ENCODE measurements at regions not wholly inside any gene's neighbourhood (a gene's known extent, or its start where the extent isn't known, plus 50 kb on each side); places are given as distances from the start of the nearest gene placed in this dataset.

DNA sequence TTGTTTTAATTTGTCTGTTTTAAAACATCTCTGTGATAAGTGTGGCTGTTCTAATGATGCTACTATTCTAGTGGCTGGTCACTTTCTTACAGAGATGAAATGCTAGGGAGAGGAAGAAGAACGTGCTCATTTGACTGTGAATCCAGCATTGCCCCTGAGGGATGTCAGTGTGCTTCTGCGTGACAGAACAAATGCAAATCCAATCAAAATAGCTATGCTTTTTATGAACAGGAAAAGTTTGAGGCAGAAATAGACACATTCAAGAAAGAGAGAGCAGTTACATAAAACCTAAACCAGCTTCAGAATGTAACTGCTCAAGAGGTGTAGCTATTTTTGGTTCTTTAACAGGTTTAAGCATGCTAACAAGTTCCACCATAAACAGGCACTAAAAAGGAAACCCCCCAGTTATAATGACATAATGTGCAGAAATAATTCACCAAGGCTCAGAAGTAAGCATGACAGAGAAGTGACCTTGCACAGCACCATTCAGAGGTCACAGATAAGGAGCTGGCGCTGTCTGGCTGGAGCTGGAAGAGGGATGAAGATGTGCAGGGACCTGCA lies 385.3 kb downstream of the EPM2A start:
- H3K27ac Mint-ChIP-seq: no peak overlapping the region
- H3K27me3 Mint-ChIP-seq: no peaks in the 10 kb centered on the region
- H3K36me3 Mint-ChIP-seq (ENCODE audit: low read depth): no peaks in the 10 kb centered on the region
- H3K9me3 Mint-ChIP-seq: no peaks in the 10 kb centered on the region
- no peaks in the 10 kb centered on the region for H3K4me1 Mint-ChIP-seq (ENCODE audit: low read depth)
- no peak overlapping the region for H3K4me3 Mint-ChIP-seq

DNA sequence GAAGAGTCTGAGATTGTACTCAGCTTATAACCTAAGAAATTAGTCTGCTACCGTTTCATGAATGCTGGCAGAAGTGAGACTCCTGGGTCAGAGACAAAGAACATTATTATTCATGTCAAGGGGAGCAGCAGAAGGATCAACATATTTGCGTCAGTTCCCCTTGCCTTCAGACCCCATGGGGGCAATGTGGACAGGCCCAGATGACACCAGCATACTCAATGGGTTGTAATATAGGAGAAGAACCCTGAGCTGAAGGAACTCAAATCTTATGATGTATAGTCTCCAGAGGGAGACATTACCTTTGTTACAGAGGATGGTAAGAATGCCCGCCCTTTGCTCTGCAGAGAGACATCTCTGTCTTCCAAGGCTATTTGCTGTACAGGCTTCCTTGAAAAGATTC lies 384.4 kb downstream of the EPM2A start:
- Mint-ChIP-seq H3K27me3 (no peaks in the 10 kb centered on the region), H3K27ac (no peak overlapping the region)

DNA sequence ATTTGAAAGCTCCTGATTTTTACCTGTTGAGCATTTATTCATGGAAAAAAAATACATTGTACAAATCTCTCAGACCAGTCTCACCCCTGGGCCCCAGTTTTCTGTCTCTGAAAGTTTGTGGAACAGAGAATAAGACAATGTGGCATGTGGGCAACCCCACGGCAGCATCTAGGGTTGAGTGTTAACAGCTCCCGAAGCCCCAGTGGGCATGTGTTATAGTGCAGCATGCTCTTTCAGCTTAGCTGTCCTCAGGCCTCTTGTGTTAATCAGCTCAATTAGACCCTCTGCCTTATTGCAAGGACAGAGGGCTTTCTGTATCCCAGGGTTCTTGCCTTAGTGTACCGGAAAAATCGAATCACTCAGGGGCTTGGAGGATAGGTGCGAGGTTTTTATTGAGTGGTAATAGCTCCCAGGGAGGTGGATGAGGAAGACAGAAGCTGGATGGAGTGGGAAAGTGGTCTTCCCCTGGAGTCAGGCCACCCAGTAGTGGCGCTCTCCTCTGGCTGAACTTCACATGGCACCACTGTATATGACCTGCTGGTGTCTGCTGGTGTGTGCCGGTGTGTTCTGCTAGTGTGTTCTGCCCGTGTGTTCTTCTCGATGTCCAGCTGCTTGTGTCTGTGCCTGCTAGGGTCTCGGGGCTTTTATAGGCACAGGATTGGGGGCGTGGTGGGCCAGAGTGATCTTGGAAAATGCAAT lies 382.8 kb downstream of the EPM2A start:
- H3K27ac Mint-ChIP-seq: no peak overlapping the region
- no peaks in the 10 kb centered on the region for H3K9me3 Mint-ChIP-seq
- no peaks in the 10 kb centered on the region for H3K36me3 Mint-ChIP-seq (ENCODE audit: low read depth)
- no peaks in the 10 kb centered on the region for H3K4me1 Mint-ChIP-seq (ENCODE audit: low read depth)
- H3K27me3 Mint-ChIP-seq: peaks cover under 1% of the 10 kb centered on the region
- H3K4me3 Mint-ChIP-seq: no peak overlapping the region

More for the DNA sequence above, 384.4 kb downstream of the EPM2A start:
- Mint-ChIP-seq H3K4me3 (no peak overlapping the region), H3K4me1 (ENCODE audit: low read depth) (no peaks in the 10 kb centered on the region), H3K9me3 (no peaks in the 10 kb centered on the region), H3K36me3 (ENCODE audit: low read depth) (no peaks in the 10 kb centered on the region)

DNA sequence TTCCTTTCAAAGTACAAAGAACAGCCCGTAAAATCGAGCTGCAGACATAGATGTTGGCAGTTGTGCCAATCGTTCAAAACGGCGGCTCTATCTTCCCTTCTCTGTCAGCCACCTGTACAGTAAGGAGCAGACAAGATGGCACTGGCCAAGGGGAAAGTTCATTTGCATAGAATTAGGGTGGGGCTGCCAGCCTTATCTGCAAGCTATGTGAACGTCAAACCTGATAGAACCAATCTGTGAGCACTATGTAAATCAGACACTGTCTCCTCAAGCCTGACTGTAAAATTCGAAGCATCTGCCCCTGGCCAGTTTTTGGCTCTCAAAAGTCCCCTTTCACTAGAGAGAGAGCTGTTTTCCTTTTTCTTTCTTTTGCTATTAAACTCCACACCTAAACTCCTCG lies 374.5 kb downstream of the EPM2A start:
- Mint-ChIP-seq H3K9me3 (peaks cover 4% of the 10 kb centered on the region), H3K4me3 (no peak overlapping the region), H3K4me1 (ENCODE audit: low read depth) (no peaks in the 10 kb centered on the region), H3K27me3 (peaks cover 6% of the 10 kb centered on the region), H3K27ac (no peak overlapping the region), H3K36me3 (ENCODE audit: low read depth) (no peaks in the 10 kb centered on the region)

DNA sequence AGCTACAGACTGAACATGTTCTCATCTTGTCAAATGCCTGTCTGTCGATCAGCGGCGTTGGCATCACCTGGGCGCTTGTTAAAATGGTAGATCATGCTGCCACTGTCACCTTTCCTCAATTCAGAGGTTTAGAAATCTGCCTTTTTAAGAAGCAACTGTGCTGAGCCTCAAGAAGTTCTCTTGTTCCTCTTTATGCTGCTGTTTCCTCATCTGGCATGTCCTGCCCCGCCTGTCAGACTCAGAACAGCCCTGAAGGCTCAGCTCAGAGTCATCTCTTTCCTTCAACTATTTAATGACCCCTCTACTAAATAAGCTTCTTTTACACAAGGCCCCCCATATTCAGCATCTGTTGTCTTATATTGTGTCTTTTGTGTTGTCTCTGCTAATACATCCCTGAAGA lies 368.2 kb downstream of the EPM2A start:
- Mint-ChIP-seq H3K9me3 (peaks cover 4% of the 10 kb centered on the region), H3K27ac (no peak overlapping the region), H3K4me3 (no peak overlapping the region), H3K36me3 (ENCODE audit: low read depth) (no peaks in the 10 kb centered on the region), H3K27me3 (no peaks in the 10 kb centered on the region), H3K4me1 (ENCODE audit: low read depth) (peaks cover 3% of the 10 kb centered on the region)

DNA sequence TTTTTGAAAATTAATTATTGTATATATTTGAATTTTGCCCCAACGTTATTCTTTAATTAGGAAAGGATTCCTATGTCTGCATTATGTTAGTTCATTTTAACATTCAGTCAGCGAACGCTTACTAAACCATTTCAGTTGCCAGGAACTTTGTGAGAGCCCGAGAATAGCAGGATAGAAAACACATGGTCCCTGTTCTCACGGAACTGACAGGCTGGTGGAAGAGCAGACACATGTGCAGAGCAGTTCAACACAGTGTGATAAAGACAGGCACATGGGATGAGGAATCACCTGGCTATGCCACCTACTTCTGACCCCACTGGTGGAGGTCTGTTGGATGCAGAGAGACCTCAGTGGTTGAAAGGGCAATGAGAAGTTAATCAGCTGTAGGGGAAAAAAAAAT lies 367.2 kb downstream of the EPM2A start:
- H3K4me1 Mint-ChIP-seq (ENCODE audit: low read depth): peaks cover 5% of the 10 kb centered on the region
- H3K9me3 Mint-ChIP-seq: peaks cover 4% of the 10 kb centered on the region
- H3K36me3 Mint-ChIP-seq (ENCODE audit: low read depth): no peaks in the 10 kb centered on the region
- no peaks in the 10 kb centered on the region for H3K27me3 Mint-ChIP-seq
- H3K27ac Mint-ChIP-seq: no peak overlapping the region
- no peak overlapping the region for H3K4me3 Mint-ChIP-seq

DNA sequence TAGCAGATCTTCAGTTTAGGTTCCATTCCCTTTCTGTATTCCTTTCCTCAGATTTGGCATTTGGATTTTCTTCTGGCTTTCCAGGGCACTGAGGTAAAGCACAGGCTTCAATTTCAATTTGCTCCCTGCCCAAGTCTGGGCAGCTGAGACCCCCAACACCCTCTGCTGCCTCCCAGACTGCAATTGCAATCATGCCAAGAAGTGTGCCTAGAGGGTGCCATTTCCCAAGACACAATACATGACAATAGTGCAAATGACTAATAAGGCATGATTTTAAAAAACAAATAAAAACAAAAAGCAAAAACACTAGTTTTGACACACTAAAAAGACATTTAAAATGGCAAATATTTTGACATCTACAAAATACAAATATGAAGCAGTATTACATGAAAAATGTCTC lies 364.8 kb downstream of the EPM2A start:
- H3K4me3 Mint-ChIP-seq: no peak overlapping the region
- no peaks in the 10 kb centered on the region for H3K27me3 Mint-ChIP-seq
- no peak overlapping the region for H3K27ac Mint-ChIP-seq
- peaks cover 5% of the 10 kb centered on the region for H3K4me1 Mint-ChIP-seq (ENCODE audit: low read depth)
- no peaks in the 10 kb centered on the region for H3K9me3 Mint-ChIP-seq
- H3K36me3 Mint-ChIP-seq (ENCODE audit: low read depth): no peaks in the 10 kb centered on the region

DNA sequence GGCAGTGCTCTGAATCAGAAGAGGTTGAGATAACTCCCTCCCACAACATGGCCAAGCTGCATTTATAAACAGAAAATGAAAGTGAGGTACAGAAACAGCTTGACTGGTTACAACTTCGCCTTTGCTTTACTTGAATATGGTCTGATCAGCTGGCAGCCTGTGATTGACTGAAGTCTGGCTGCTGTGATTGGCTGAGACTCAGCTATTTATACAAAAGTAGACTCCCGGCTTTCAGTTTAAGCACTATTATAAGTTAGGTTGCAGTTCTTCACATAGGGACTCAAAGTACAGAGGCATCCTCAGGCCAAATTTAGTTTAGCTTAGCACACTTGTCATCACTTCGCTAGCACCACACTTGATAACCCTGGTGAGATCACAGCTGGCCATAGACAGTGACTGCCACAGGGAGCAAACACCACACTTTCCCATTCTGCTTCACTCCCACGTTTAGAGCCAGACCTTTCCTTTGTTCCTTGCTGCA lies 362.6 kb downstream of the EPM2A start:
- Mint-ChIP-seq H3K4me3 (no peak overlapping the region), H3K9me3 (no peaks in the 10 kb centered on the region), H3K36me3 (ENCODE audit: low read depth) (no peaks in the 10 kb centered on the region), H3K27me3 (no peaks in the 10 kb centered on the region), H3K27ac (no peak overlapping the region), H3K4me1 (ENCODE audit: low read depth) (peaks cover 5% of the 10 kb centered on the region)

DNA sequence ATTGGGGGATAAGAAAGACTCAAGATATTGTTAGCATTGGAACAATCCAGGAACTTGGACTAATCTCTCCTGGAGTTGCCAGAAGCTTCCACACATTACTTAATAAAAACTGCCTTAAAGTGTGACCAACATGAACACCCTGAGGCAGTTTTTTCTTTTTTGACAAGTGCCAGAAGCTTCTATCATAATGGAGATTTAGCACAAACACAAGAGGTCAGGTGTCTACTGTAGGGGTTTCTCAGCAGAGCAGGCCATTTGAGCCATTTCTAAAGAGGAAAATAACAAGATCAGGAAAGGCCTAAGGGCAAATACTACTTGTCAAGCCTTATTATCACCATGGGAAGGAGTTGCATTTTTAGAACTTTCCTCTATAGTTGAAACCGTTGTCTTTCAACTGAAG lies 361.5 kb downstream of the EPM2A start:
- H3K4me1 Mint-ChIP-seq (ENCODE audit: low read depth): peaks cover 5% of the 10 kb centered on the region

DNA sequence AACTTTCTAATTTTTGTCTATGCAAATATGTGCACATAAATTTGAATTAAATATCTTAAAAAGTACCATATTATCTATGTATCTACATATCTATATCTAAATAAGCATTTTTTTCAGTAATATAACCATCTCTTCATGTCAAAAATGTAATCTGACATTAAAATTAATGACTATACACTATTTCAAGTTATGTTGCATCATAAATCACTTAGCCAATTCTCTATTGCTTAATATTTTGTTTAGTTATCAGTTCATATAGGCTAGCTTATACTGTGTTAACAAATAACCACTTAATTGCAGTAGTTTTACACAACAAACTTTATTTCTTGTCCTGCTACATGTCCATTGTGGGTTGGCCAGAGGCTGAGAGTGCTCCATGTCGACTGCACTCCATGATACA lies 360.8 kb downstream of the EPM2A start:
- Mint-ChIP-seq H3K27ac (no peak overlapping the region), H3K4me3 (no peak overlapping the region), H3K36me3 (ENCODE audit: low read depth) (no peaks in the 10 kb centered on the region), H3K9me3 (no peaks in the 10 kb centered on the region), H3K4me1 (ENCODE audit: low read depth) (peaks cover 5% of the 10 kb centered on the region), H3K27me3 (no peaks in the 10 kb centered on the region)

More for the DNA sequence above, 361.5 kb downstream of the EPM2A start:
- no peaks in the 10 kb centered on the region for H3K9me3 Mint-ChIP-seq
- H3K4me3 Mint-ChIP-seq: no peak overlapping the region
- no peaks in the 10 kb centered on the region for H3K27me3 Mint-ChIP-seq
- no peak overlapping the region for H3K27ac Mint-ChIP-seq
- no peaks in the 10 kb centered on the region for H3K36me3 Mint-ChIP-seq (ENCODE audit: low read depth)

DNA sequence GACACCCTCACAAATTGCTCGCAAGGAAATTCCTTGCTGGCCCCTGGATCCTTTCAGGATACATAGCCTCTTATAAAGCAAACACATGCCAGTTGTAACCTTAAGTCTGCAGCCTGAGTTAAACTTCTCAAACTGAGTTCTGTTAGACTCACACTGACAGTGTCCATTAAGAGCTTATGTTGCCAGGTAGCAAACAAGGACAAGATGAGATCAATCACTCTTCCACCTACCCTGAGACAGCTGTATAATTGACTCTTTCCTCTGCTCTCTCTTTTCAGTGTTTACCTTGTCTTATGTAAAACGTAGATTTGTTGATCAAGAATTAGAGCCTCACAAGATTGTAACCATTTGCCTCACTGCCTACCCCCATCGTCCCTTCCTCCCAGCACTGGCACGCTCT lies 359.8 kb downstream of the EPM2A start:
- Mint-ChIP-seq H3K4me3 (no peak overlapping the region), H3K27ac (no peak overlapping the region), H3K4me1 (ENCODE audit: low read depth) (peaks cover 5% of the 10 kb centered on the region), H3K27me3 (no peaks in the 10 kb centered on the region), H3K36me3 (ENCODE audit: low read depth) (no peaks in the 10 kb centered on the region), H3K9me3 (no peaks in the 10 kb centered on the region)

DNA sequence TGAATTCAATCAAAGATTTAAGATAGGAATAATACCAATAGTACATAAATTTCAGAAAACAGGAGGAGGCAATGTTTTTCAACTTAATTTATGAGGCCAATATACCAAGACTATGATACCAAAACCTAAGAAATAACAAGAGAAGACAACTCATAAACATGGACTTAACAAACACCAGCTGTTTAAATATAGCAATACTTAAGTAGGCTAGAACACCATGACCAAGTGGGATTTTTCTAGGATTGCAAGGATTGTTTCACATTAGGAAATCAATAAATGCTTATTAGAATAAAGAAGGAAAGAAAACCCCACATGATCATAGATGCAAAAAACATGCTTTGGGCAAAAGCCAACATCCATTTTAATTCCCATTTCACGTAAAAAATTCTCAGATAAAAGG lies 355.1 kb downstream of the EPM2A start:
- Mint-ChIP-seq H3K36me3 (ENCODE audit: low read depth) (no peaks in the 10 kb centered on the region), H3K4me1 (ENCODE audit: low read depth) (no peaks in the 10 kb centered on the region), H3K27ac (no peak overlapping the region), H3K27me3 (no peaks in the 10 kb centered on the region), H3K9me3 (no peaks in the 10 kb centered on the region), H3K4me3 (no peak overlapping the region)

DNA sequence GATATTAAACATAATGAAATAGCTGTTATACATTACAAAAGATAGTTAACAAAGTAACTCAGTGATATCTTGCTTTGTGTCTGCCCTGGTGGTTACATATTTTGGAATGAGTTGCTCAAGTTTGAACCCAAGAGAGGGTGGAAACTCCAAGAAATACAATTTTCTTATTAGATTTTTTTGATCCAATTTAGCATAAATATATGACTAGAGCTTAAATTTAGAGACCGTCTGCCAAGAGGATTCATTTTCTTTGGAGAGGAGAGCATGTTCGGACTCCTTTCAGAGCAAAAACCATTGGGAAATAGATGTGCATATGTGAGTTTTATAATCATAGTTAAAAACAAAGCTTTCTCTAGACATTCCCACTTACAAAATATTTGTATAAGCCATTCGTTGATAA lies 353.4 kb downstream of the EPM2A start:
- H3K27ac Mint-ChIP-seq: no peak overlapping the region
- H3K27me3 Mint-ChIP-seq: peaks cover 3% of the 10 kb centered on the region
- no peak overlapping the region for H3K4me3 Mint-ChIP-seq
- no peaks in the 10 kb centered on the region for H3K36me3 Mint-ChIP-seq (ENCODE audit: low read depth)
- no peaks in the 10 kb centered on the region for H3K9me3 Mint-ChIP-seq
- H3K4me1 Mint-ChIP-seq (ENCODE audit: low read depth): no peaks in the 10 kb centered on the region

DNA sequence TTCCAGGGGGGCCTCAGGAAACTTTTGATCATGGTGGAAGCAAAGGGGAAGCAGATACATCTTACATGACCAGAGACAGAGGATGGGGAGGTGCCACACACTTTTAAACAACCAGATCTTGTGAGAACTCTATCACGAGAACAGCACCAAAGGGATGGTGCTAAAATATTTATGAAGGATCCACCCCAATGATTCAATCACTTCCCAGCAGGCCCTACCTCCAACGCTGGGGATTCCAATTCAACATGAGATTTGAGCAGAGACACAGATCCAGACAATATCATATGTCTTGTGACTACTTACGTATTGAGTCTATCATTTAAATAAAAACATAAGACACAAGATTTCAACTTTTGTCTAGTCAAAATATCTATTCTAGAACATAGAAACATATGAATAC lies 351.9 kb downstream of the EPM2A start:
- Mint-ChIP-seq H3K27me3 (peaks cover 3% of the 10 kb centered on the region), H3K9me3 (no peaks in the 10 kb centered on the region), H3K4me1 (ENCODE audit: low read depth) (no peaks in the 10 kb centered on the region), H3K36me3 (ENCODE audit: low read depth) (no peaks in the 10 kb centered on the region), H3K27ac (no peak overlapping the region), H3K4me3 (no peak overlapping the region)

DNA sequence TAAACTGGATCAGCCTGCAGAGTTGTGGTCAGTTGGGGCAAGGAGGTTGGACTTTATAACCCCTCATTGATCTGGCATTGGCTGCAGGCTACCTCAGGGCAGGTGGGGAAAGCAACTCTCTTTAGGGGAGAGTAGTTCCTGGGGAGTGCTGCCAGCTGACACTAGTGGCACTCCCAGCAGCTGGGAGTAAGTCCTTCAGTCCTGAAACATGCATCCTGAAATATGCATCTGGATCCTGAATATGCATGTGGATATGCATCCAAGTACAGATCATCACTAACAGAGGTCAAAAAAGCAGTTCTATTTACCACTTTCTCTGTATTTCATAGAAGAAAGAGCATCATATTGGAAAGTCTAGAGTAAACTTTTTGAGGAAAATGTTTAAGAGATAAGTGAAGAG lies 350.8 kb downstream of the EPM2A start:
- Mint-ChIP-seq H3K27me3 (peaks cover 3% of the 10 kb centered on the region), H3K4me3 (no peak overlapping the region), H3K27ac (no peak overlapping the region), H3K4me1 (ENCODE audit: low read depth) (no peaks in the 10 kb centered on the region), H3K36me3 (ENCODE audit: low read depth) (no peaks in the 10 kb centered on the region), H3K9me3 (no peaks in the 10 kb centered on the region)

DNA sequence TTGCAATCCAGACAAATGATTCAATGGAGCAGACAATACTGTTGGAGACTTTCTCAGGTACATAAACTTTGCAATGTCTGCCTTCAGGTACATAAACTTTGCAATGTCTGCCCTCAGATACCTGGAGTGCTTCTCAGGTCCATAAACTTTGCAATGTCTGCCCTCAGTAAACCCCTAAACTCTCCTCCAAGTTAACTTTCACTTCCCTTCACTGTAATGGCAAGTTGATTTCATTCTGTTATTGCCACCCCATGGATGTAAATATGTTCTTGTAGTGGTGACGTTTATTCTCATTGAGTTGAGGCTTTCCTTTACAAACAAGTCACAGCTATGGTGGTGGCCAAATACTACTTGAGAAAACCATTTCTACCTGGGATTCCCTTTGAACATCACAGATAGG lies 338.8 kb downstream of the EPM2A start:
- Mint-ChIP-seq H3K27me3 (no peaks in the 10 kb centered on the region), H3K27ac (no peak overlapping the region), H3K4me3 (no peak overlapping the region), H3K4me1 (ENCODE audit: low read depth) (no peaks in the 10 kb centered on the region), H3K9me3 (no peaks in the 10 kb centered on the region), H3K36me3 (ENCODE audit: low read depth) (no peaks in the 10 kb centered on the region)
